H9 (cell line): ENCODE measurements at regions not wholly inside any gene's neighbourhood (a gene's known extent, or its start where the extent isn't known, plus 50 kb on each side); places are given as distances from the start of the nearest gene placed in this dataset.

ENCODE experiments used
- DNase-seq: peaks from one replicate; pipeline ENCODE4 v3.0.0-alpha.2; 2017
- H2AFZ ChIP-seq: one replicate; pipeline ENCODE4 v1.6.1; 2013; ENCODE audit warnings: mild to moderate bottlenecking, low read length, control low read depth, moderate library complexity
- H2AK5ac ChIP-seq: 2 replicates; pipeline ENCODE4 v1.6.1; 2013; ENCODE audit warnings: low read length, control low read depth, mixed read lengths; ENCODE audit not compliant: insufficient read length
- H2BK120ac ChIP-seq: one replicate; pipeline ENCODE4 v1.6.1; 2013; ENCODE audit warnings: low read depth, mild to moderate bottlenecking, low read length, control low read depth, inconsistent platforms; ENCODE audit not compliant: poor library complexity, severe bottlenecking
- H2BK12ac ChIP-seq: 2 replicates; pipeline ENCODE4 v1.6.1; 2013; ENCODE audit warnings: low read length, control low read depth, mixed read lengths, low read depth; ENCODE audit not compliant: insufficient read length
- H2BK15ac ChIP-seq: 2 replicates; pipeline ENCODE4 v1.6.1; 2013; ENCODE audit warnings: low read depth, low read length, control low read depth
- H2BK20ac ChIP-seq: one replicate; pipeline ENCODE4 v1.6.1; 2013; ENCODE audit warnings: low read depth, mild to moderate bottlenecking, low read length, control low read depth, inconsistent platforms; ENCODE audit not compliant: poor library complexity, severe bottlenecking
- H2BK5ac ChIP-seq: 2 replicates; pipeline ENCODE4 v1.6.1; 2013; ENCODE audit warnings: low read length, control low read depth, mixed read lengths; ENCODE audit not compliant: insufficient read length
- H3K14ac ChIP-seq: 2 replicates; pipeline ENCODE4 v1.6.1; 2013; ENCODE audit warnings: low read length, control low read depth; ENCODE audit not compliant: insufficient read depth
- H3K18ac ChIP-seq: 2 replicates; pipeline ENCODE4 v1.6.1; 2013; ENCODE audit warnings: low read depth, mild to moderate bottlenecking, mixed read lengths, low read length, control low read depth; ENCODE audit not compliant: insufficient read length
- H3K23ac ChIP-seq: 2 replicates; pipeline ENCODE4 v1.6.1; 2013; ENCODE audit warnings: low read length, control low read depth, mixed read lengths, low read depth; ENCODE audit not compliant: insufficient read length
- H3K23me2 ChIP-seq: 2 replicates; pipeline ENCODE4 v1.6.1; 2013; ENCODE audit warnings: low read depth, mild to moderate bottlenecking, mixed read lengths, low read length, control low read depth; ENCODE audit not compliant: insufficient read length, poor library complexity, severe bottlenecking
- H3K27ac ChIP-seq: 2 replicates; pipeline ENCODE4 v1.5.1; 2013; ENCODE audit warnings: low read length, control low read depth, mixed read lengths, low read depth; ENCODE audit not compliant: insufficient read length
- H3K27me3 ChIP-seq: 2 replicates; pipeline ENCODE4 v1.6.1; 2013; ENCODE audit warnings: low read length, control low read depth, inconsistent platforms; ENCODE audit not compliant: insufficient read depth
- H3K4ac ChIP-seq: 2 replicates; pipeline ENCODE4 v1.6.1; 2013; ENCODE audit warnings: low read depth, mild to moderate bottlenecking, control low read depth, inconsistent platforms, low read length, moderate library complexity
- H3K4me1 ChIP-seq: 2 replicates; pipeline ENCODE4 v1.6.1; 2013; ENCODE audit warnings: low read length, control low read depth, inconsistent platforms; ENCODE audit not compliant: insufficient read depth
- H3K4me2 ChIP-seq: 2 replicates; pipeline ENCODE4 v1.6.1; 2013; ENCODE audit warnings: low read length, control low read depth, mixed read lengths; ENCODE audit not compliant: insufficient read length, insufficient read depth
- H3K56ac ChIP-seq: 2 replicates; pipeline ENCODE4 v1.6.1; 2013; ENCODE audit warnings: low read depth, mild to moderate bottlenecking, mixed read lengths, low read length, control low read depth; ENCODE audit not compliant: insufficient read length
- H3K79me1 ChIP-seq: 2 replicates; pipeline ENCODE4 v1.6.1; 2013; ENCODE audit warnings: low read depth, mild to moderate bottlenecking, moderate library complexity, low read length, control low read depth, inconsistent platforms; ENCODE audit not compliant: insufficient read depth, poor library complexity, severe bottlenecking
- H3K79me2 ChIP-seq: 2 replicates; pipeline ENCODE4 v1.6.1; 2013; ENCODE audit warnings: low read length, control low read depth, inconsistent platforms; ENCODE audit not compliant: insufficient read depth
- H3K9ac ChIP-seq: 2 replicates; pipeline ENCODE4 v1.6.1; 2013; ENCODE audit warnings: low read length, control low read depth, mixed read lengths; ENCODE audit not compliant: insufficient read length; ENCODE audit errors: extremely low read depth
- H3K9me3 ChIP-seq: one replicate; pipeline ENCODE4 v1.6.1; 2013; ENCODE audit warnings: low read depth, low read length, inconsistent platforms; ENCODE audit not compliant: control insufficient read depth
- H3T11ph ChIP-seq: one replicate; pipeline ENCODE4 v1.6.1; 2013; ENCODE audit warnings: mild to moderate bottlenecking, low read length, control low read depth, inconsistent platforms
- H4K20me1 ChIP-seq: one replicate; pipeline ENCODE4 v1.6.1; 2013; ENCODE audit not compliant: control insufficient read depth, insufficient read length, insufficient read depth
- H4K5ac ChIP-seq: 2 replicates; pipeline ENCODE4 v1.6.1; 2013; ENCODE audit warnings: low read depth, mild to moderate bottlenecking, mixed read lengths, low read length, control low read depth; ENCODE audit not compliant: insufficient read length
- H4K8ac ChIP-seq: replicated peaks from 2 replicates; pipeline ENCODE4 v1.6.1; 2013; ENCODE audit warnings: low read length, control low read depth, mixed read lengths, low read depth; ENCODE audit not compliant: insufficient read length
- H4K91ac ChIP-seq: 2 replicates; pipeline ENCODE4 v1.6.1; 2013; ENCODE audit warnings: low read depth, mild to moderate bottlenecking, moderate library complexity, mixed read lengths, low read length, control low read depth; ENCODE audit not compliant: insufficient read length
- H3K27ac Mint-ChIP-seq, 3 experiments: 2 replicates in 2 of 3; 3 replicates in 1 of 3; pipeline ENCODE4 v1.8.0; 2020 to 2021; ENCODE audit warnings: mixed read lengths in 3 of 3, mild to moderate bottlenecking in 1 of 3, moderate library complexity in 1 of 3
- H3K27me3 Mint-ChIP-seq: 2 replicates; pipeline ENCODE4 v1.8.0; 2021; ENCODE audit warnings: low read depth, mild to moderate bottlenecking, moderate library complexity, mixed read lengths
- H3K36me3 Mint-ChIP-seq, 3 experiments: 2 replicates in 2 of 3; 3 replicates in 1 of 3; pipeline ENCODE4 v1.8.0; 2020 to 2021; ENCODE audit warnings: low read depth in 3 of 3, mixed read lengths in 3 of 3; ENCODE audit not compliant: insufficient read depth in 1 of 3
- H3K4me1 Mint-ChIP-seq, 2 experiments: 2 replicates each; pipeline ENCODE4 v1.8.0; 2020; ENCODE audit warnings: mixed read lengths in 2 of 2
- H3K4me3 Mint-ChIP-seq, 2 experiments: 2 replicates in 1 of 2; 3 replicates in 1 of 2; pipeline ENCODE4 v1.8.0; 2020 to 2021; ENCODE audit warnings: mild to moderate bottlenecking in 2 of 2, mixed read lengths in 2 of 2, moderate library complexity in 1 of 2
- H3K9me3 Mint-ChIP-seq, 2 experiments: 2 replicates in 1 of 2; 3 replicates in 1 of 2; pipeline ENCODE4 v1.8.0; 2020; ENCODE audit warnings: mild to moderate bottlenecking in 2 of 2, mixed read lengths in 2 of 2, moderate library complexity in 1 of 2
- CTCF ChIP-seq: fragments of 200-600 bp; sonication (generic); conservative IDR thresholded peaks from 3 replicates; pipeline ENCODE4 v1.8.0; 2021; ENCODE audit warnings: antibody characterized with exemption, mild to moderate bottlenecking
- WGBS: extraction: QIAGEN DNeasy Blood & Tissue Kit; methylation state at CpG from one replicate; pipeline ENCODE4 v1.1.7; 2013; ENCODE audit warnings: missing lambda C conversion rate, low lambda C conversion rate, mixed read lengths; ENCODE audit not compliant: insufficient read length; ENCODE audit errors: extremely low coverage; 5-methylcytosine and 5-hydroxymethylcytosine counted together

DNA sequence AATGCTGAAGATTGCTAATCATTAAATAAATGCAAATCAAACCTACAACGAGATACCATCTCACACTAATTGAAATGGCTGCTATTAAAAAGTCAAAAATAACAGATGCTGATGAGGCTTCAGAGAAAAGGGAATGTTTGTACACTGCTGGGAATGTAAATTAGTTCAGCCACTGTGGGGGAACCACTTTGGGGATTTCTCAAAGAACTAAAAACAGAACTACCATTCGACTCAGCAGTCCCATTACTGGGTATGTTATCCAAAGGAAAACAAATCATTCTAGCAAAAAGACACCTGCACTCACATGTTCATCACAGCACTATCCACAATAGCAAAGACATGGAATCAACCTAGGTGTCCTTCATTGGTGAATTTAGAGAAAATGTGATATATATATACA is 379.0 kb upstream of the CNTNAP2 start:
- no peak for TF ChIP-seq CTCF
- Histone ChIP-seq H3K4ac (no peak overlapping the region), H3K79me1 (no peaks in the 10 kb centered on the region), H3K4me1 (no peaks in the 10 kb centered on the region), H3K27me3 (no peaks in the 10 kb centered on the region), H3K4me2 (no peak overlapping the region), H3K14ac (no peak overlapping the region), H4K5ac (no peak overlapping the region), H3K56ac (no peak overlapping the region), H2BK5ac (no peak overlapping the region), H3K9me3 (no peaks in the 10 kb centered on the region), H3K23me2 (no peaks in the 10 kb centered on the region), H4K20me1 (no peaks in the 10 kb centered on the region), H3K27ac (no peak overlapping the region), H3K79me2 (no peaks in the 10 kb centered on the region), H4K91ac (no peak overlapping the region), H3K23ac (no peak overlapping the region), H2AFZ (no peak overlapping the region), H3K18ac (no peak overlapping the region), H2AK5ac (no peak overlapping the region), H3T11ph (no peak overlapping the region), H3K9ac (no peak overlapping the region), H2BK120ac (no peak overlapping the region), H2BK20ac (no peak overlapping the region), H2BK15ac (no peak overlapping the region), H2BK12ac (no peak overlapping the region), H4K8ac (no peak overlapping the region)
- H3K4me1 Mint-ChIP-seq: peaks cover 6% of the 10 kb centered on the region in 2 experiments
- H3K4me3 Mint-ChIP-seq: no peak overlapping the region
- H3K36me3 Mint-ChIP-seq: no peaks in the 10 kb centered on the region; a peak in 2 of 7 replicates
- H3K27me3 Mint-ChIP-seq: peaks cover 2% of the 10 kb centered on the region; the same call in 1 of the 2 replicates
- no peak overlapping the region for H3K27ac Mint-ChIP-seq
- no CpG with 5 or more reads among the region's 2 CpGs for WGBS
- DNase-seq: no peak
- H3K9me3 Mint-ChIP-seq: no peaks in the 10 kb centered on the region
